ENCODE measurements at regions not wholly inside any gene's neighbourhood (a gene's known extent, or its start where the extent isn't known, plus 50 kb on each side); places are given as distances from the start of the nearest gene placed in this dataset.

DNA sequence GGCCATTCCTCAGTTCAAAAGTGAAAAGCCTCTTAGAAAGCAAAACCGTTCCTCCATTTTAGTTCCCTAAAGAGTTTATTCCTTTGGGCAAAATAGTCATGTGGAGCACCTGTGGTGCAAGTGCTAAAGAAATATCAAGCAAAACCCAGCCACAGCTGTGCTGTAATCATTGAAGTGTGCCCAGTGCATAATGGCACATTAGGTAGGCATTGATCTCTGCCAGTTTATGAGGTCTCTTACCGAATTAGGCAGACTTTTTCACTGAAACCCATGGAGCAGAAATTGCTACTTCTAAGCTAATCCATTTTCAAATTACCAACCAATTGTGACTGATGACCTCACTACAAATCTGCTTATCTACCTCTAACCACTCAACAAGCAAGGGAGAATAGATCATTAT lies 97.2 kb upstream of the SEMA3A start:
- ChIA-PET CTCF (no interaction called here), POLR2A (no interaction called here)
- in situ Hi-C loops (cut with HindIII; ENCODE audit: low pct_unique_long_range_greater_than_20kb, low sequenced_read_pairs) = no loop called here
- Histone ChIP-seq H3K4me3 (ENCODE audit: low read depth in 2 of 2, low read length in 2 of 2) (no peak overlapping the region), H3K27me3 (ENCODE audit: control insufficient read depth, insufficient read depth, low read length) (no peaks in the 10 kb centered on the region), H3K4me1 (ENCODE audit: control insufficient read depth, insufficient read depth, low read length) (no peaks in the 10 kb centered on the region), H3K27ac (ENCODE audit: low read length) (no peak overlapping the region), H3K36me3 (ENCODE audit: control insufficient read depth, insufficient read depth, low read length) (no peaks in the 10 kb centered on the region), H3K9me3 (ENCODE audit: control insufficient read depth, insufficient read depth, low read depth, low read length) (no peaks in the 10 kb centered on the region)
- TF ChIP-seq, protein P1, sequence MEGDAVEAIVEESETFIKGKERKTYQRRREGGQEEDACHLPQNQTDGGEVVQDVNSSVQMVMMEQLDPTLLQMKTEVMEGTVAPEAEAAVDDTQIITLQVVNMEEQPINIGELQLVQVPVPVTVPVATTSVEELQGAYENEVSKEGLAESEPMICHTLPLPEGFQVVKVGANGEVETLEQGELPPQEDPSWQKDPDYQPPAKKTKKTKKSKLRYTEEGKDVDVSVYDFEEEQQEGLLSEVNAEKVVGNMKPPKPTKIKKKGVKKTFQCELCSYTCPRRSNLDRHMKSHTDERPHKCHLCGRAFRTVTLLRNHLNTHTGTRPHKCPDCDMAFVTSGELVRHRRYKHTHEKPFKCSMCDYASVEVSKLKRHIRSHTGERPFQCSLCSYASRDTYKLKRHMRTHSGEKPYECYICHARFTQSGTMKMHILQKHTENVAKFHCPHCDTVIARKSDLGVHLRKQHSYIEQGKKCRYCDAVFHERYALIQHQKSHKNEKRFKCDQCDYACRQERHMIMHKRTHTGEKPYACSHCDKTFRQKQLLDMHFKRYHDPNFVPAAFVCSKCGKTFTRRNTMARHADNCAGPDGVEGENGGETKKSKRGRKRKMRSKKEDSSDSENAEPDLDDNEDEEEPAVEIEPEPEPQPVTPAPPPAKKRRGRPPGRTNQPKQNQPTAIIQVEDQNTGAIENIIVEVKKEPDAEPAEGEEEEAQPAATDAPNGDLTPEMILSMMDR (IDR thresholded peaks at IDR 0.05) = no peak
- TF ChIP-seq, protein P2, sequence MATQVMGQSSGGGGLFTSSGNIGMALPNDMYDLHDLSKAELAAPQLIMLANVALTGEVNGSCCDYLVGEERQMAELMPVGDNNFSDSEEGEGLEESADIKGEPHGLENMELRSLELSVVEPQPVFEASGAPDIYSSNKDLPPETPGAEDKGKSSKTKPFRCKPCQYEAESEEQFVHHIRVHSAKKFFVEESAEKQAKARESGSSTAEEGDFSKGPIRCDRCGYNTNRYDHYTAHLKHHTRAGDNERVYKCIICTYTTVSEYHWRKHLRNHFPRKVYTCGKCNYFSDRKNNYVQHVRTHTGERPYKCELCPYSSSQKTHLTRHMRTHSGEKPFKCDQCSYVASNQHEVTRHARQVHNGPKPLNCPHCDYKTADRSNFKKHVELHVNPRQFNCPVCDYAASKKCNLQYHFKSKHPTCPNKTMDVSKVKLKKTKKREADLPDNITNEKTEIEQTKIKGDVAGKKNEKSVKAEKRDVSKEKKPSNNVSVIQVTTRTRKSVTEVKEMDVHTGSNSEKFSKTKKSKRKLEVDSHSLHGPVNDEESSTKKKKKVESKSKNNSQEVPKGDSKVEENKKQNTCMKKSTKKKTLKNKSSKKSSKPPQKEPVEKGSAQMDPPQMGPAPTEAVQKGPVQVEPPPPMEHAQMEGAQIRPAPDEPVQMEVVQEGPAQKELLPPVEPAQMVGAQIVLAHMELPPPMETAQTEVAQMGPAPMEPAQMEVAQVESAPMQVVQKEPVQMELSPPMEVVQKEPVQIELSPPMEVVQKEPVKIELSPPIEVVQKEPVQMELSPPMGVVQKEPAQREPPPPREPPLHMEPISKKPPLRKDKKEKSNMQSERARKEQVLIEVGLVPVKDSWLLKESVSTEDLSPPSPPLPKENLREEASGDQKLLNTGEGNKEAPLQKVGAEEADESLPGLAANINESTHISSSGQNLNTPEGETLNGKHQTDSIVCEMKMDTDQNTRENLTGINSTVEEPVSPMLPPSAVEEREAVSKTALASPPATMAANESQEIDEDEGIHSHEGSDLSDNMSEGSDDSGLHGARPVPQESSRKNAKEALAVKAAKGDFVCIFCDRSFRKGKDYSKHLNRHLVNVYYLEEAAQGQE (IDR thresholded peaks at IDR 0.05; ENCODE audit: insufficient read depth in 1 of 2, low read depth in 2 of 2, low read length in 1 of 2) = no peak
- no peak for TF ChIP-seq POLR2AphosphoS5 (IDR thresholded peaks at IDR 0.05; ENCODE audit: low read depth, low read length)
- no peak for TF ChIP-seq SIN3A (IDR thresholded peaks at IDR 0.05; ENCODE audit: borderline replicate concordance, insufficient read depth, low read depth, low read length)
- no TSS peak for BruUV-seq (replicated peaks)
- intact Hi-C loops (cut with micrococcal nuclease; ENCODE audit: unreplicated experiment) = no loop called here
- ATAC-seq (no peak), DNase-seq (ENCODE audit: low read depth, low spot score) (no peak)

DNA sequence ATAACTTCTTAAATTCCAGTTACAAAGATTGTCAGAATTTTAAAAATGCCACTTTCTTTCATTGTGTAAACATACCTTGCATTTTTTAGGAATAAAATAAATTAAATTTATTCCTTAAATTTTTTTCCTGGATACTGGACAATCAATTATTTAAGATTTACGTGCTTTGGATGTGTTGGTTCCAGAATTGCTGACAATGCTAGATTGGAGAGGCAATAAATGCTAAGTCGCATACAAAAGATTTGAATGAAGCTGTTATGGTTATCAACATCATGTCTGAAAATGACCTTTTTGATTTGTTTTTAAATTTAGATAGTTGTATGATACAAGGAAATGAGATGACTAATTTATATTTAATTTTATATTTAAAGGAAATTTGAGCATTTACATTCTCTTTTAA lies 89.2 kb upstream of the SEMA3A start:
- H3K36me3 ChIP-seq (ENCODE audit: control insufficient read depth, insufficient read depth, low read length) = no peaks in the 10 kb centered on the region
- intact Hi-C loops (cut with micrococcal nuclease; ENCODE audit: unreplicated experiment) = no loop called here
- H3K4me1 ChIP-seq (ENCODE audit: control insufficient read depth, insufficient read depth, low read length) = no peaks in the 10 kb centered on the region
- H3K4me3 ChIP-seq (ENCODE audit: low read depth in 2 of 2, low read length in 2 of 2) = no peak overlapping the region
- no peak for DNase-seq (ENCODE audit: low read depth, low spot score)
- in situ Hi-C loops (cut with HindIII; ENCODE audit: low pct_unique_long_range_greater_than_20kb, low sequenced_read_pairs) = no loop called here
- no peaks in the 10 kb centered on the region for H3K27me3 ChIP-seq (ENCODE audit: control insufficient read depth, insufficient read depth, low read length)
- ATAC-seq = no peak
- H3K27ac ChIP-seq (ENCODE audit: low read length) = no peak overlapping the region
- BruUV-seq (replicated peaks) = no TSS peak
- ChIA-PET CTCF (no interaction called here), POLR2A (no interaction called here)
- TF ChIP-seq, protein P1 (IDR thresholded peaks at IDR 0.05) = no peak
- no peak for TF ChIP-seq TCF7L2 (IDR thresholded peaks at IDR 0.05; ENCODE audit: low read depth, low read length)
- TF ChIP-seq SIN3A (IDR thresholded peaks at IDR 0.05; ENCODE audit: borderline replicate concordance, insufficient read depth, low read depth, low read length) = no peak
- TF ChIP-seq, protein P2 (IDR thresholded peaks at IDR 0.05; ENCODE audit: insufficient read depth in 1 of 2, low read depth in 2 of 2, low read length in 1 of 2) = no peak
- no peak for TF ChIP-seq POLR2AphosphoS5 (IDR thresholded peaks at IDR 0.05; ENCODE audit: low read depth, low read length)
- H3K9me3 ChIP-seq (ENCODE audit: control insufficient read depth, insufficient read depth, low read depth, low read length) = no peaks in the 10 kb centered on the region
